ENCODE measurements at regions not wholly inside any gene's neighbourhood (a gene's known extent, or its start where the extent isn't known, plus 50 kb on each side); places are given as distances from the start of the nearest gene placed in this dataset.

DNA sequence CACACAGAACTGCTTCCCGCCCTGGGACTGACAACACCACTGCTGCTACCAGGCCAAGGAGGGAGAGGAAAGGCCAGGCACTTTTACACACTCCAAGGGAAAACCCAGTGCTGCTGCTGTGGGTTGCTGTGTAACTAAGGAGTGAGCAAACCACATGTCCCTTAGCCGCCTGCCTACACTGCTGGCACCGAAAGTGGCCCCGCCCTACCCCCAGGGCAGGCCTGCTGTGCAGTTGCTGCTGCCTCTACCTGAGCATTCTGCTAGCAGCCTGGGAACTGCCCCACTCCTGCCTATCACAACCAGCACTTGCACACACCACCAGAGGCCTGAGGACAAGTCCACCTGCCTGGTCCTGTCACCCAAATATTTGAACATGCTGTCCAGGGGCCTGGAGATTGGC, 740.9 kb downstream of the DTWD2 start:
- Histone ChIP-seq H3K4me3 (no peak overlapping the region), H3K9me3 (peaks cover 4% of the 10 kb centered on the region), H3K36me3 (no peaks in the 10 kb centered on the region), H3K27ac (no peak overlapping the region), H3K27me3 (no peaks in the 10 kb centered on the region), H3K4me1 (no peaks in the 10 kb centered on the region)
- no peak for TF ChIP-seq POLR2A (IDR thresholded peaks at IDR 0.05)
- TF ChIP-seq, protein P1, sequence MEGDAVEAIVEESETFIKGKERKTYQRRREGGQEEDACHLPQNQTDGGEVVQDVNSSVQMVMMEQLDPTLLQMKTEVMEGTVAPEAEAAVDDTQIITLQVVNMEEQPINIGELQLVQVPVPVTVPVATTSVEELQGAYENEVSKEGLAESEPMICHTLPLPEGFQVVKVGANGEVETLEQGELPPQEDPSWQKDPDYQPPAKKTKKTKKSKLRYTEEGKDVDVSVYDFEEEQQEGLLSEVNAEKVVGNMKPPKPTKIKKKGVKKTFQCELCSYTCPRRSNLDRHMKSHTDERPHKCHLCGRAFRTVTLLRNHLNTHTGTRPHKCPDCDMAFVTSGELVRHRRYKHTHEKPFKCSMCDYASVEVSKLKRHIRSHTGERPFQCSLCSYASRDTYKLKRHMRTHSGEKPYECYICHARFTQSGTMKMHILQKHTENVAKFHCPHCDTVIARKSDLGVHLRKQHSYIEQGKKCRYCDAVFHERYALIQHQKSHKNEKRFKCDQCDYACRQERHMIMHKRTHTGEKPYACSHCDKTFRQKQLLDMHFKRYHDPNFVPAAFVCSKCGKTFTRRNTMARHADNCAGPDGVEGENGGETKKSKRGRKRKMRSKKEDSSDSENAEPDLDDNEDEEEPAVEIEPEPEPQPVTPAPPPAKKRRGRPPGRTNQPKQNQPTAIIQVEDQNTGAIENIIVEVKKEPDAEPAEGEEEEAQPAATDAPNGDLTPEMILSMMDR (IDR thresholded peaks at IDR 0.05) = no peak
- TF ChIP-seq EP300 (IDR thresholded peaks at IDR 0.05) = no peak
- no peak for TF ChIP-seq POLR2AphosphoS5 (IDR thresholded peaks at IDR 0.05)
- WGBS = 100% methylated on average over 1 of the region's 4 CpGs
- DNase-seq (ENCODE audit: low spot score in 2 of 2) = no peak

DNA sequence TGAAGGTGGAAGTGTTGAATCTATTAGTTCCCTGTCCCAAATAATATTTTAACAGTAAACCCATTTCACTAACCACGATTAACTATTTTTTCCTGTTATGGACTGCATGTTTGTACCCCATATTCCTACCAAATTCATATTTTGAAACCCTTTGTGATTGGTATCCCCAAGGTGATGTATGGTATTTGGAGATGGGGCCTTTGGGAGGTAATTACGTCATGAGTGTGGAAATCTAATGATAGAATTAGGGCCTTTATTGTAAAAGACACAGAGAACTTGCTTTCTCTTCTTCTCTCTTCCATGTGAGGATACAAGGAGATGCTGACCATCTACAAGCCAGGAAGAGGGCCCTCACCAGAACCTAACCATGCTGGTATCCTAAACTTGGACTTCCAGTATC, 744.7 kb downstream of the DTWD2 start:
- 83% methylated on average over 2 of the region's 2 CpGs for WGBS
- H3K36me3 ChIP-seq = no peaks in the 10 kb centered on the region
- no peak overlapping the region for H3K27ac ChIP-seq
- H3K4me1 ChIP-seq = no peaks in the 10 kb centered on the region
- no peak for DNase-seq (ENCODE audit: low spot score in 2 of 2)
- peaks cover 4% of the 10 kb centered on the region for H3K9me3 ChIP-seq
- no peak overlapping the region for H3K4me3 ChIP-seq
- TF ChIP-seq EP300 (IDR thresholded peaks at IDR 0.05) = no peak
- TF ChIP-seq POLR2AphosphoS5 (IDR thresholded peaks at IDR 0.05) = no peak
- TF ChIP-seq POLR2A (IDR thresholded peaks at IDR 0.05) = no peak
- no peaks in the 10 kb centered on the region for H3K27me3 ChIP-seq

DNA sequence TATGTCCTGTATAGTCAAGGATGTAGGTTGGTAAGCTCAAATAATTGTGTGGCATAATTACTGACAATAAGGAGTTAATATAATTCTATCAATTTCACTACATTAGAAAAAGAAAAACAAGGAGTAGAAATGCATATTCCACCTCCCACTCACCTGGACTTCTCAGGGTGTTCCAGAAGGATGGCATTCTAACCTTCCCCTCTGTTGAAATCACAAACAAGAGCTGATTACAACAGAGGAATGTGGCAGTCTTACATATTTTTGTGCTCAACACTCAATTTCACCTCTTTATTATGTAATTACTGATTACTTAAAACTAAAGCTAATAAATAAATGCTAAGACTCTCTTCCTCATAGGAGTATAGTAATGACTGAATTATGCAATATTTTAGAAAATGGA, 745.3 kb downstream of the DTWD2 start:
- Histone ChIP-seq H3K27me3 (no peaks in the 10 kb centered on the region), H3K4me3 (no peak overlapping the region), H3K9me3 (peaks cover 2% of the 10 kb centered on the region), H3K27ac (no peak overlapping the region), H3K4me1 (no peaks in the 10 kb centered on the region), H3K36me3 (no peaks in the 10 kb centered on the region)
- TF ChIP-seq POLR2A (IDR thresholded peaks at IDR 0.05) = no peak
- TF ChIP-seq EP300 (IDR thresholded peaks at IDR 0.05) = no peak
- TF ChIP-seq, protein P1 (IDR thresholded peaks at IDR 0.05) = no peak
- no peak for TF ChIP-seq POLR2AphosphoS5 (IDR thresholded peaks at IDR 0.05)
- DNase-seq (ENCODE audit: low spot score in 2 of 2) = no peak

DNA sequence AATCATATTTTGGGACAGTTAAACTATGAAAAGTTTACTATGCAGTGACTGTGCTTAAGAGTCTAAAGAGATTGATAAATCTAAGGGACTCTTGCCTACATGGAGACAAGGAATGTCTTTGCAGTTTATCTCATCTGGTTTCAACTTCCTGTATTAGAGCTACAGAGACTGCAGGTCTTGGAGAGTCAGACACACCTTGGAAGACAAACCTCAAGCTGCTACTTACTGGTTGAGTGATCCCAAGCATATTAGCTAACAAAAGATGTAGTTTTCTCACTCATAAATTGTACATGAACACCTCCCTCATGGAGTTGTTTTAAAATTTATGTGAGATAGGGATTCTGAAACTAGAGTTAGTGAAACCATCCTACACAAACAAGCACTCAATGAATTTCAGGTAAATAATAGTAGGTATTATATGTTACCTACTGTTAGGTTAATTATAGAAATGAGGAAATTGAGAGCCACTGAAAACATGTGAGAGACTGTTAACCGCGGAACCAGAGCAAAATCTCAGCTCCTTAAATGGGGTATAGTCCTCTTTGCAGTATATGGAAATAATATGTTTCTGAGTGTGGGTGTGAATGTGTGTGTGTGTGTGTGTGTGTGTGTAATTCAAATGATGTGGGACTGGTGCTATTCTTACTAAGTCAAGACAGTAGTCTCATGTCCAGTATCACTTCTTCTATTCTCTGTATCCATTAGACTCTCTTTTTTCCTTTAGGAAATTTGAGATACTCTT, 752.1 kb downstream of the DTWD2 start:
- H3K27ac ChIP-seq = no peak overlapping the region
- H3K36me3 ChIP-seq = no peaks in the 10 kb centered on the region
- 84% methylated on average over 2 of the region's 2 CpGs for WGBS
- TF ChIP-seq, protein P1 (IDR thresholded peaks at IDR 0.05) = no peak
- TF ChIP-seq EP300 (IDR thresholded peaks at IDR 0.05) = no peak
- TF ChIP-seq POLR2A (IDR thresholded peaks at IDR 0.05) = no peak
- TF ChIP-seq POLR2AphosphoS5 (IDR thresholded peaks at IDR 0.05) = no peak
- H3K27me3 ChIP-seq = no peaks in the 10 kb centered on the region
- no peaks in the 10 kb centered on the region for H3K9me3 ChIP-seq
- no peak for DNase-seq (ENCODE audit: low spot score in 2 of 2)
- no peak overlapping the region for H3K4me3 ChIP-seq
- no peaks in the 10 kb centered on the region for H3K4me1 ChIP-seq

DNA sequence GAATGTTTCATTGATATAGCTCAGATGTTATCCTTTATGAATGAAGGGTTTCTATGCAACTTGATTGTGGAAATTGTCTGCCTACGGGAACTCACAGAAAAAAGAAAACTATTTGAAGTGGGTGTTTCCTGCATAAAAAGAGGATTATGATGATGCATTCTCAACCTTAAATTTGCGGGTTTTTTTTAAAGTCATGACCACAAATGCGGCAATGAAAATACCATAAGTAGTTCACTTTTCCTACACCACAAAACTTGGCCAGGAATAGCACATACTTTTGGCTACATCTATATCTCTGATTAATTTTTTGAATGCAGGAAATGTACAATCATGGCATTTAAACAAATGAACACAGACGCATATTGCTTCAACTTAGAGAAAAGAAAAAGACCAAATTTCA, 754.7 kb downstream of the DTWD2 start:
- no peaks in the 10 kb centered on the region for H3K4me1 ChIP-seq
- 62% methylated on average over 4 of the region's 4 CpGs for WGBS
- no peak for TF ChIP-seq POLR2A (IDR thresholded peaks at IDR 0.05)
- TF ChIP-seq POLR2AphosphoS5 (IDR thresholded peaks at IDR 0.05) = no peak
- no peak for TF ChIP-seq EP300 (IDR thresholded peaks at IDR 0.05)
- TF ChIP-seq, protein P1 (IDR thresholded peaks at IDR 0.05) = no peak
- DNase-seq (ENCODE audit: low spot score in 2 of 2) = no peak
- no peaks in the 10 kb centered on the region for H3K36me3 ChIP-seq
- H3K27ac ChIP-seq = no peak overlapping the region
- H3K9me3 ChIP-seq = no peaks in the 10 kb centered on the region
- H3K4me3 ChIP-seq = no peak overlapping the region
- no peaks in the 10 kb centered on the region for H3K27me3 ChIP-seq
